ENCODE measurements at regions not wholly inside any gene's neighbourhood (a gene's known extent, or its start where the extent isn't known, plus 50 kb on each side); places are given as distances from the start of the nearest gene placed in this dataset.

GRCh38 chr20:47950913-47951283 lies 165.6 kb upstream of the SULF2 start:
- TF ChIP-seq CTCF (IDR thresholded peaks at IDR 0.05; ENCODE audit: low read depth, low read length) (no peak), EZH2phosphoT487 (IDR thresholded peaks at IDR 0.05; ENCODE audit: low read depth) (no peak)
